CD14-positive monocyte (primary cell): ENCODE measurements at regions not wholly inside any gene's neighbourhood (a gene's known extent, or its start where the extent isn't known, plus 50 kb on each side); places are given as distances from the start of the nearest gene placed in this dataset.

ENCODE experiments used
- DNase-seq, 3 donors: peaks; one replicate each; pipeline ENCODE4 v3.0.0-alpha.2; 2011 to 2022
- H2AFZ ChIP-seq: 2 replicates; pipeline ENCODE4 v1.6.0; 2012; ENCODE audit warnings: mild to moderate bottlenecking, low read depth, low read length, inconsistent platforms; ENCODE audit not compliant: insufficient read depth, poor library complexity, severe bottlenecking
- H3K27ac ChIP-seq, 2 donors: 1 replicate in 1 of 2; 2 replicates in 1 of 2; pipeline ENCODE4 v1.5.1; 2012 to 2013; ENCODE audit warnings: low read length in 2 of 2, control low read depth in 1 of 2, inconsistent platforms in 1 of 2, low read depth in 1 of 2, mild to moderate bottlenecking in 1 of 2
- H3K27me3 ChIP-seq, 2 donors: one replicate each; pipeline versions ENCODE4 v1.6.0 to v1.6.1; 2011 to 2013; ENCODE audit warnings: low read length in 2 of 2; ENCODE audit not compliant: control insufficient read depth in 2 of 2, insufficient read depth in 2 of 2
- H3K36me3 ChIP-seq, 2 donors: replicated peaks in 1 of 2; 1 replicate in 1 of 2; 2 replicates in 1 of 2; pipeline versions ENCODE4 v1.5.1 to v1.6.1; 2012 to 2013; ENCODE audit warnings: low read length in 2 of 2, control low read depth in 1 of 2, inconsistent platforms in 1 of 2, mild to moderate bottlenecking in 1 of 2; ENCODE audit not compliant: insufficient read depth in 2 of 2, control insufficient read depth in 1 of 2
- H3K4me1 ChIP-seq, 2 donors: 1 replicate in 1 of 2; 2 replicates in 1 of 2; pipeline versions ENCODE4 v1.5.1 to v1.6.1; 2012 to 2013; ENCODE audit warnings: low read length in 2 of 2, control low read depth in 1 of 2, inconsistent platforms in 1 of 2, mild to moderate bottlenecking in 1 of 2, moderate library complexity in 1 of 2; ENCODE audit not compliant: insufficient read depth in 2 of 2, control insufficient read depth in 1 of 2
- H3K4me2 ChIP-seq: replicated peaks from 2 replicates; pipeline ENCODE3; 2012; ENCODE audit warnings: low read length, moderate library complexity, mild to moderate bottlenecking; ENCODE audit not compliant: poor library complexity, severe bottlenecking; ENCODE audit errors: extremely low read depth
- H3K4me3 ChIP-seq, 3 experiments: fragments of 200-600 bp in 1 of 3; sonication (generic) in 1 of 3; replicated peaks in 1 of 3; 1 replicate in 2 of 3; 2 replicates in 1 of 3; pipeline ENCODE4 v1.5.1; 2011 to 2013; ENCODE audit warnings: low read length in 3 of 3, mild to moderate bottlenecking in 3 of 3, control low read depth in 2 of 3, low read depth in 2 of 3, inconsistent platforms in 1 of 3, moderate library complexity in 1 of 3
- H3K79me2 ChIP-seq: 2 replicates; pipeline ENCODE4 v1.6.0; 2012; ENCODE audit warnings: mild to moderate bottlenecking, control low read depth, inconsistent platforms, low read length, moderate library complexity; ENCODE audit not compliant: insufficient read depth
- H3K9ac ChIP-seq: 2 replicates; pipeline ENCODE4 v1.6.0; 2017; ENCODE audit warnings: low read length, mild to moderate bottlenecking; ENCODE audit not compliant: insufficient read depth, poor library complexity, severe bottlenecking
- H3K9me3 ChIP-seq, 2 donors: replicated peaks in 1 of 2; 1 replicate in 1 of 2; 2 replicates in 1 of 2; pipeline versions ENCODE4 v1.5.1 to v1.6.1; 2012 to 2013; ENCODE audit warnings: low read length in 2 of 2, control low read depth in 1 of 2; ENCODE audit not compliant: control insufficient read depth in 1 of 2, insufficient read depth in 1 of 2
- H4K20me1 ChIP-seq: 2 replicates; pipeline ENCODE4 v1.6.0; 2012; ENCODE audit warnings: mild to moderate bottlenecking, low read length, control low read depth, moderate library complexity; ENCODE audit not compliant: insufficient read depth
- H3K27ac Mint-ChIP-seq, 7 donors: one replicate each; pipeline ENCODE4 v1.8.0; 2020; ENCODE audit warnings: mild to moderate bottlenecking in 7 of 7, mixed read lengths in 7 of 7, moderate library complexity in 6 of 7, inconsistent platforms in 2 of 7
- H3K27me3 Mint-ChIP-seq, 3 donors: one replicate each; pipeline ENCODE4 v1.8.0; 2021 to 2022; ENCODE audit warnings: low read depth in 3 of 3, mild to moderate bottlenecking in 3 of 3, mixed read lengths in 3 of 3, moderate library complexity in 3 of 3, inconsistent platforms in 1 of 3
- H3K36me3 Mint-ChIP-seq, 2 donors: one replicate each; pipeline ENCODE4 v1.8.0; 2020; ENCODE audit warnings: mixed read lengths in 2 of 2, inconsistent platforms in 1 of 2, mild to moderate bottlenecking in 1 of 2
- H3K4me1 Mint-ChIP-seq: one replicate; pipeline ENCODE4 v1.8.0; 2020; ENCODE audit warnings: mild to moderate bottlenecking, mixed read lengths
- H3K4me3 Mint-ChIP-seq, 2 donors: one replicate each; pipeline ENCODE4 v1.8.0; 2020; ENCODE audit warnings: mild to moderate bottlenecking in 2 of 2, mixed read lengths in 2 of 2, moderate library complexity in 1 of 2
- H3K9me3 Mint-ChIP-seq, 7 donors: one replicate each; pipeline ENCODE4 v1.8.0; 2020 to 2022; ENCODE audit warnings: mixed read lengths in 7 of 7, mild to moderate bottlenecking in 6 of 7, moderate library complexity in 6 of 7, inconsistent platforms in 2 of 7
- WGBS: methylation state at CpG from one replicate; pipeline ENCODE4 v1.1.5; 2013; ENCODE audit warnings: missing lambda C conversion rate; ENCODE audit not compliant: insufficient coverage; 5-methylcytosine and 5-hydroxymethylcytosine counted together
- intact Hi-C, 2 donors: fragments of 100-400 bp; cut with micrococcal nuclease; formaldehyde crosslinking; loops; one replicate each; pipeline versions ENCODE4 v1.15.0 to v1.15.1; 2023
- TF ChIP-seq, protein P1 (sequence below): fragments of 200-600 bp; IDR thresholded peaks from one replicate; pipeline ENCODE4 v1.8.0; 2022; ENCODE audit warnings: antibody characterized with exemption, mild to moderate bottlenecking

DNA sequence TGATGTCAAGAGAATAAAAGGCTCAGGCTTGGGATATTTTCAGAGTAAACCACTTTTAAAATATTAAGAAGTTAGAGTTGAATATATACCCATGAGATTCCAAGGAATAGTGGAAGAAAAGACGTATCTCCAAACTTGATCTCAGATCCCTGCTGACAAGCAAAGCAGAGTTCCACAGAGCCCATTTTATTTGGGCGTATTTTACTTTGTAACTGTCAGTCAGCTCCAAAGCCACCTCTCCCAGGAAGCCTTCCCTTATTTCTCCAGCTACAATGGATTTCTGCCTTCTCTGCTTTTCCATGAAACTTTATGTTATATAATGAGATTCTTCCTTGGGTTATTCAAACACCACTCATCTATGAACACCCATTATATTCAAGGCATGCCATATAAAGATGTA is 295.7 kb downstream of the FZD1 start:
- Histone ChIP-seq H3K4me3 (no peak overlapping the region), H4K20me1 (no peaks in the 10 kb centered on the region), H3K4me2 (no peak overlapping the region), H3K36me3 (no peaks in the 10 kb centered on the region), H3K27ac (no peak overlapping the region), H3K4me1 (no peaks in the 10 kb centered on the region), H3K27me3 (no peaks in the 10 kb centered on the region), H3K79me2 (no peaks in the 10 kb centered on the region), H2AFZ (no peak overlapping the region), H3K9me3 (no peaks in the 10 kb centered on the region), H3K9ac (no peak overlapping the region)
- peaks cover 3% of the 10 kb centered on the region for H3K4me1 Mint-ChIP-seq
- no peaks in the 10 kb centered on the region for H3K36me3 Mint-ChIP-seq
- H3K4me3 Mint-ChIP-seq, result no peak overlapping the region
- peaks cover 2 to 6% (median 2%) of the 10 kb centered on the region in 3 donors for H3K27me3 Mint-ChIP-seq
- H3K27ac Mint-ChIP-seq, result no peak overlapping the region
- intact Hi-C loops, result no loop called here
- H3K9me3 Mint-ChIP-seq, result peaks cover 0 to 3% (median 2%) of the 10 kb centered on the region in 7 donors
- TF ChIP-seq, protein P1, sequence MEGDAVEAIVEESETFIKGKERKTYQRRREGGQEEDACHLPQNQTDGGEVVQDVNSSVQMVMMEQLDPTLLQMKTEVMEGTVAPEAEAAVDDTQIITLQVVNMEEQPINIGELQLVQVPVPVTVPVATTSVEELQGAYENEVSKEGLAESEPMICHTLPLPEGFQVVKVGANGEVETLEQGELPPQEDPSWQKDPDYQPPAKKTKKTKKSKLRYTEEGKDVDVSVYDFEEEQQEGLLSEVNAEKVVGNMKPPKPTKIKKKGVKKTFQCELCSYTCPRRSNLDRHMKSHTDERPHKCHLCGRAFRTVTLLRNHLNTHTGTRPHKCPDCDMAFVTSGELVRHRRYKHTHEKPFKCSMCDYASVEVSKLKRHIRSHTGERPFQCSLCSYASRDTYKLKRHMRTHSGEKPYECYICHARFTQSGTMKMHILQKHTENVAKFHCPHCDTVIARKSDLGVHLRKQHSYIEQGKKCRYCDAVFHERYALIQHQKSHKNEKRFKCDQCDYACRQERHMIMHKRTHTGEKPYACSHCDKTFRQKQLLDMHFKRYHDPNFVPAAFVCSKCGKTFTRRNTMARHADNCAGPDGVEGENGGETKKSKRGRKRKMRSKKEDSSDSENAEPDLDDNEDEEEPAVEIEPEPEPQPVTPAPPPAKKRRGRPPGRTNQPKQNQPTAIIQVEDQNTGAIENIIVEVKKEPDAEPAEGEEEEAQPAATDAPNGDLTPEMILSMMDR, result no peak
- WGBS, result no CpG with 5 or more reads among the region's 2 CpGs
- DNase-seq, result no peak

DNA sequence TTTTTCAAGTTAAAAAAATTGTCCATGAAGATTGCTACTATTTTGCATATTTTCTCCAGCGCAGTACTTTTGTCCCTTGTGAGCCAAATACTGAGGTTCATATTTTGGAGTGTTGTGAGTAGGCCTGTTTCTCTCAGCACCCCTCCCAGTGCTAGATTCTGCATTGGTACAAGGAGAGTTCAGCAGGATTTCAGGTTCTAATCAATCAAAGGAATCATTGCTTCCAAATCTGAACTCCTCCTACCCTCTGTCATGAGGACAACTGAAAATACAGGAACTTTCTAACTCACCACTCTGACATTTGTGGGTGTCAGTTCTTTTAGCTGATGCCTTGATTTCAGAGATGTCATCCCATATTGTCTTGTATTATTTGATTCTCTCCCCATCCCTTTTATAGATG is 299.9 kb downstream of the FZD1 start:
- Histone ChIP-seq H3K79me2 (no peaks in the 10 kb centered on the region), H3K27ac (no peak overlapping the region), H3K36me3 (no peaks in the 10 kb centered on the region), H3K27me3 (no peaks in the 10 kb centered on the region), H3K4me2 (no peak overlapping the region), H3K4me1 (no peaks in the 10 kb centered on the region), H3K9me3 (no peaks in the 10 kb centered on the region), H2AFZ (no peak overlapping the region), H3K9ac (no peak overlapping the region), H4K20me1 (no peaks in the 10 kb centered on the region), H3K4me3 (no peak overlapping the region)
- Mint-ChIP-seq H3K9me3 (peaks cover 0 to 5% (median 3%) of the 10 kb centered on the region in 7 donors), H3K36me3 (no peaks in the 10 kb centered on the region), H3K27me3 (peaks cover 4 to 8% (median 5%) of the 10 kb centered on the region in 3 donors), H3K4me1 (peaks cover 3% of the 10 kb centered on the region), H3K4me3 (no peak overlapping the region), H3K27ac (no peak overlapping the region)
- no CpG with 5 or more reads among the region's 1 CpG for WGBS
- TF ChIP-seq, protein P1, result no peak
- DNase-seq, result no peak
- intact Hi-C loops, result no loop called here
